Activated naive CD4-positive, alpha-beta T cell treated with anti-CD3 and anti-CD28 coated beads, Interleukin-2, amount 50 U/mL, for 72 hours (primary cell): ENCODE measurements at regions not wholly inside any gene's neighbourhood (a gene's known extent, or its start where the extent isn't known, plus 50 kb on each side); places are given as distances from the start of the nearest gene placed in this dataset.

Experiments
- ATAC-seq, 2 donors: fragments of 150-1000 bp; cut with Tn5 transposase; 2 replicates each; pipeline ENCODE4 v1.10.0; 2021; ENCODE audit warnings: mild to moderate bottlenecking in 2 of 2, moderate library complexity in 2 of 2
- DNase-seq, 2 donors: peaks; one replicate each; pipeline ENCODE4 v3.0.0; 2021 to 2022; ENCODE audit warnings: low spot score in 2 of 2
- H3K27ac Mint-ChIP-seq, 2 donors: one replicate each; pipeline ENCODE4 v1.8.0; 2022; ENCODE audit warnings: mild to moderate bottlenecking in 2 of 2, mixed read lengths in 2 of 2
- H3K36me3 Mint-ChIP-seq, 2 donors: one replicate each; pipeline ENCODE4 v1.8.0; 2022; ENCODE audit warnings: mixed read lengths in 2 of 2
- H3K9me3 Mint-ChIP-seq, 2 donors: one replicate each; pipeline ENCODE4 v1.8.0; 2022; ENCODE audit warnings: mixed read lengths in 2 of 2

DNA sequence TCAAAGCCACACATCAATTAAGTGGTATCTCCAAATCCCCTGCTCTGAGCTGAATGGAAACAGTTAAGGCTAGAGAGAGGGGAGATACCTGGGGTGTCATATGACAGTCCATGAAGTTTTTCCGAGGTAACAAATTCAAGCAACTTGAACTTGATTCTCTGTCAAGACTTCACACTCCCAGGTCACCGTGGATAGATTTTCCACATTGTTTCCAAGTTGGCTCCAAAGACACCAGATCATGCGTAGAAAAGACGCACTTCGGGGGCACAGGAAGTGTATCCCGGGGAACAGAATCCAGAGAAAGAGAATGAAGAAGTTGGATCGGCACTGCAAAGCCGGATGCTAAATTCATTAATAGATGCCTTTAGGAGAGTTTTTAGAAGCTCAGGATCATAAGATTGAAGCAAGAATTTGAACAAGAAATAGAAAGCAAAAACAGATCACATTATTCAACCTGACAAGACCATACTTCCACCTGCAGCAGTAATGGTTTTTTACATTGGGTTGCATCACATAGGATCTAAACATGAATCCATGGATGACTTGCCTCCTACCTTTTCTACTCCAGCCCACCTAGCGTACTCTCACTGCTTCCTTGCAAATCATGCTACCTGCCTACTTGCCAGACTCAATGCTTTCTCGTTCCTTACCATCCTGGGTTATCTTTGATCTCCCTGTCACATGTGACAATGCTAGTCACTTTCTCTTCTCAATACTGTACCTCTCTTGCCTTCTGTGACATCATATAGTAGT, 253.0 kb upstream of the ADAMTS9 start:
- Mint-ChIP-seq H3K27ac (no peak overlapping the region), H3K36me3 (no peaks in the 10 kb centered on the region), H3K9me3 (peaks cover 20 to 23% of the 10 kb centered on the region in 2 donors)
- ATAC-seq: no peak
- no peak for DNase-seq

DNA sequence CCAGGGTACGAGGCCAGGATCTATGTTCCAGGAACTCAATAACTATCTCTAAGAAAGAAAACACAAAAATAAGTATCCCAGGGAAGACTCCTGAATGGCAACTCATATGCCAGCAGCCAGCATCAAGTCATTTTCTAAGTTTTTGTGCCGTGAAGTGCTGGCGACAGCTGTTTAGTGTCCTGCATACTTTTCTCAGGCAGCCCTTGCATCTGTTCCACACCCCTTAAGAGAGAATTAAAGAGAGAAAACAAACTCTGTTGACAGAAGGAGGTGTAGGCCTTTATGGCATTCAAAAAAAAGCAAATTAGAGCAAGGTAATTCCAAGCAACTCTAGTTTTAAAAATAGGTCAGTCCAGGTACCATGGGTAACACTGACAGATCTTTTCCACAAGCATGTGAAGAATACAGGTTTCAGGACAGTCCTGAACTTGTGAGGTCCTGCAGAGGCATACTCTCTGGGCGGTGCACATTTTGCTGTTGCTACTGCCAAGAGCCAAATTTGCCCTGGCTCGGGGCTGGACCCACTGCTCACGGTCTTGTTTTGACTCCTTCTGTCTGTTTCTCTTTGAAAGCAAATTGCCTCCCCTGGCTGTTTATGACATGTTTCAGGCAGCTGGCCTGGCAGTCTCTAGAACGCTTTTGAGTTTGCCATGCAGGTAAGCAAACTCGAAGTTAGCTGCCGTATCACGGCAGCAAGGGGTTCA, 252.1 kb upstream of the ADAMTS9 start:
- Mint-ChIP-seq H3K27ac (no peak overlapping the region), H3K36me3 (no peaks in the 10 kb centered on the region), H3K9me3 (peaks cover 18 to 20% of the 10 kb centered on the region in 2 donors)
- DNase-seq: no peak
- no peak for ATAC-seq

DNA sequence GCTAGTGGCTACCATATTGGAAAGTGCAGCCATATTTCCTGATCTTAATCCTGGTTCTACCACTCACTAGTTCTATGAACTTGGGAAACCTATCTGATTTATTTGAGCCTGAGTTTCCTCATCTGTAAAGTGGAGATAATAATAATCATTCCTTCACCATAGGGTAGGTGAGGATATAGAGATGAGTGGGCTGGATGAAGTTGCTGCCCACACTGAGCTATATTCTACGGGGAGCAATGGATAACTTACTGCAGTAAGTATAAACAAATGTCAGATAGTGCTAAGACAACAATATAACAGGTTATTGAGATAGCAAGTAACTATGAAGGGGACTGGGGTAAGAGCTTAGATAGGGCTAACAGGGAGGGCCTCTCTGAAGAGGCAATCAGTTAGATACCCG, 251.5 kb upstream of the ADAMTS9 start:
- no peaks in the 10 kb centered on the region for H3K36me3 Mint-ChIP-seq

DNA sequence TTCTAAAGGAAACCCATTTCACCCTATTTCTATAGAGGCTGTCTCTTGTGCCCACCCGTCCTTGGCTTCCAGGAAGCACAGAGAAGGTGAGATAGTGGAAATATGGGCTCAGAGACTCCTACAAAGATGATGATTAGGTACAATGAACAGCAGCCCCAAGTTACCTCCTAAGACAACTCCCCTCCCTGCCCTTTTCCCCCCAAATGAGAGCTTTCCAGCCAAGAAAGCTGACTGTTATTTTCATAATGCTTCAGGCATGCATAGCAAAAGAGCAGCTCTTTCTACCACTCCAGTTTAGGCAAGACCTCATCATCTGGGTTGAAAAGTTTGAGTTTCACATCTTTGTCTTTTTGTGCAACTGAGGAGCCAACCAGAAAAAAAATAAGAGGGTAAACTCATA, 248.8 kb upstream of the ADAMTS9 start:
- no peak for DNase-seq
- ATAC-seq: no peak
- Mint-ChIP-seq H3K27ac (no peak overlapping the region), H3K36me3 (no peaks in the 10 kb centered on the region), H3K9me3 (peaks cover 30 to 35% of the 10 kb centered on the region in 2 donors)

More for the DNA sequence above, 251.5 kb upstream of the ADAMTS9 start:
- Mint-ChIP-seq H3K9me3 (peaks cover 24 to 26% of the 10 kb centered on the region in 2 donors), H3K27ac (no peak overlapping the region)
- no peak for DNase-seq
- no peak for ATAC-seq

DNA sequence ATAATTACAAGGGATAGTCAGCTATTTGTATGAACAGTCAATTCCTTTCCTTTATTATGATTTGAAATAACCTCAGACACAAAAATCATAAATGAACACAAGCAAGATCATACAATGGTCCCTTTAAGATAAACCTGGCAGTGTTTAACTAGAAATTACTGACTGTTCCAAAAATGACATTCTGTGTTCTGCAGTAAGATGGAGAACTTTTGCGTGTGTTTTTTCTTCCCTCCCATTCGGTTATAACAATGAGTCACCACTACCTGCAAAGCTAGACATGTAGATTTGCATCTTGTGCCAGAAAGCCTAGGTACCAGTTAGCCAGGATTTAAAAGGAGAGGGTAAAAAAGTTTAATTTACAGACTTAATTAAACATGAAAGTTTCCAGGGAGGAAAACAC, 248.2 kb upstream of the ADAMTS9 start:
- Mint-ChIP-seq H3K36me3 (no peaks in the 10 kb centered on the region), H3K27ac (no peak overlapping the region), H3K9me3 (peaks cover 25 to 33% of the 10 kb centered on the region in 2 donors)
- DNase-seq: no peak
- no peak for ATAC-seq

DNA sequence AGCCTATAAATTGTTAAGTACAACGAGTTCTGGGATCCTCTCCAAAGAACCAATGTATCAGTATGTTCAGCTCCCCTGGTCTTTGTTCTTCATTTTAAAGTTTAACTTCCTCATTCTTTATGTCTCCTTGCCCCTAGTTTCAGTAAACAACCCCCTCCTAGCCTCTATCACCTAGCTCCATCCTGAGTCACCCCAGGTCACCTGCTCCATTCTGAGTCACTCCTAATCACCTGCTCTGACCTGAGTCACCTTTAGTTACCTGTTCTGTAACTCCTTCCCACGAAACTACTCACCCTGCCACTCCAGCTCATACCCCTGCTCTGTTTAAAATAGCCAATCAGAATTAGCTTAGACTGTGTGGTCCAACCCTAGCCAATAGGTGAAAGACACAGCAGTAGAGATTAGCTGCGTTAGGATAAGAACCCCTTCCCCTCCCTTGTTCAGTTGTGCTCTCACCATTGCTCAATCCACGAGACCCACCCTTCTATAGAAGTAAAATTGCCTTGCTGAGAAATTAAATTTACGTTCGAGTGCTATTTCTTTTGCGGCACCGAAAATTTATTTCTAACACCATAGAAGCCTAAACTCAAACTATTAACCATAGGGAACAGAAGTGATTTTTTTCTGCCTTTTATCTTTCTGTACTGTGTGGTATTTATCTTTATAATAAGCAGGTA, 245.0 kb upstream of the ADAMTS9 start:
- Mint-ChIP-seq H3K9me3 (peaks cover 17 to 24% of the 10 kb centered on the region in 2 donors), H3K36me3 (no peaks in the 10 kb centered on the region), H3K27ac (no peak overlapping the region)
- DNase-seq (no peak), ATAC-seq (no peak)

DNA sequence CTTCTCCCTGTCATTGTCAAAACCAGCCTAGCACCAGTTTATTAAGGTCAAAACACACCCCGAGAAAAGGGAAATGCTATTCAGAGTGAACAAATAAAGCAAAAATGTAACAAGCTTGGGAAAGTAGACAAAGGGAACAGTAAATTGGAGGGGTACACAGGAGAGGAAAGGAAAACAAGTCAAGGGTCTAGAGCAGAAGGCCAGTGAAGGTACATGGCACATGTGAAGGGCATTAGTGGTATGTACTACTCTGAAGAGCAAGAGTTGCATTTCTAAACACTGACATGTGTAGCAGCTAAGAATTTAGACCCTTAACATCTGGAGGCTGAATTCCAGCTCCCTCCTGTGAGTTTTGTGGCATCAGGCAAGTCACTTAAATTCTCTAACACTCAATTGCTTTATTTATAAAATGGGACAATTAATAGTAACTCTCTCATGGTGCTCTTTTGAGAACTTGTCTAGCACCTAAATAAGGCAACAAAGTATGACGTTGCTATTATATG, 244.3 kb upstream of the ADAMTS9 start:
- Mint-ChIP-seq H3K36me3 (no peaks in the 10 kb centered on the region), H3K9me3 (peaks cover 17 to 24% of the 10 kb centered on the region in 2 donors), H3K27ac (no peak overlapping the region)
- no peak for ATAC-seq
- no peak for DNase-seq

DNA sequence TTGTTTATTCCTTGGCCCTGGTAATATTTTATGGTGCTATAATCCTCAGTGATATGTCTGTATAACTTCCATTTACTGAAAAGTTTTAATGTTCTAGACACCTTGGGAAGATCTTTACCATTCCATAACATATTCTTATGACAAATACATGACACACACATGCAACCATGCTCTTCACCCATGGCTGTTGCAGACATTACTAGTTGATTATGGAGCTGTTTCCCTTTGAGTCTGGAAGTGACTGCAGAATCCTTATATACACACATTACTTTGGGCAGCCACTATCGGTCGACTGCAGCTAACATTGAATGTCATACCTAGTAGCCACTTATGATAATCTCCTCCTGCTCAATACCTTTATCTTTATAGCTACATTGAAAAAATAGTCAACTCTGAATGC, 243.1 kb upstream of the ADAMTS9 start:
- no peak for DNase-seq
- H3K27ac Mint-ChIP-seq: no peak overlapping the region
- peaks cover 20 to 27% of the 10 kb centered on the region in 2 donors for H3K9me3 Mint-ChIP-seq
- no peaks in the 10 kb centered on the region for H3K36me3 Mint-ChIP-seq
- ATAC-seq: no peak

DNA sequence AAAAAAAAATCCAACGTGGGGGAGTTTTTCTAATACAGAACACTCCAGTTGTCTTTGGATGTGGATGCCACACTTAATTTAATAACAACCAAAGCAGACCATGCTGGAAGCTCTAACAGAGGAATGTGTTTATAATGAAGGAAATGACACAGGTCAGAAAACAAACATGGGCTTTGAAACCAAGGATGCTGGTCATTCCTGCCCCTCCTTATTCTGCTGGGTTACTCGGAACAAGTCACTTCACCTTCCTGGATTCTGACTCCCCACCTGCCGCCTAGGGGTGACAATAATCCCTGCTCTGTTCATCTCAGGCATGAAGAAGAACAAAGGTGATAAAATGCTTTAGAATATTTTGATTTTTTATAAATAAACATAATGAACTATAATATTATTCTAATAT, 240.9 kb upstream of the ADAMTS9 start:
- no peaks in the 10 kb centered on the region for H3K36me3 Mint-ChIP-seq
- H3K9me3 Mint-ChIP-seq: peaks cover 26 to 28% of the 10 kb centered on the region in 2 donors
- no peak overlapping the region for H3K27ac Mint-ChIP-seq
- DNase-seq (no peak), ATAC-seq (no peak)

DNA sequence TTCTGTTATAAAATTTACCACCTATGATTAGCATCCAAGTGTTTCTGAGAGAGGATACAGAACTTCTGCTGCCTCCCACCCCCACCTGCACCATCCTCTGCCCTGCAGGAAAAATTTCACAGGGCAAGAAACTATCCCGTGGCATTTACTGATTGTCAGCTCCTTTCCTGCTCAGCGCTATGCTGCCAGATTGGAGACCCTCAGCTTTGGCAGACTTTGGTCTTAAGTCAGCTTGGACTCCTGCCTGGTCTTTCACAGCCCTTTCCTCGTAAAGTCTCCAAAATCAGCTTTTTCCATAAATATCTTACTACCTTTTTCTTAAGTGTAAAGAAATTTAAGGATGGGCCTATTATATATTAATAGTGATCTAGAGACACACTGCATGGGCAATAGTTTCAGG, 239.9 kb upstream of the ADAMTS9 start:
- Mint-ChIP-seq H3K9me3 (peaks cover 19 to 20% of the 10 kb centered on the region in 2 donors), H3K36me3 (no peaks in the 10 kb centered on the region), H3K27ac (no peak overlapping the region)
- DNase-seq (no peak), ATAC-seq (no peak)

DNA sequence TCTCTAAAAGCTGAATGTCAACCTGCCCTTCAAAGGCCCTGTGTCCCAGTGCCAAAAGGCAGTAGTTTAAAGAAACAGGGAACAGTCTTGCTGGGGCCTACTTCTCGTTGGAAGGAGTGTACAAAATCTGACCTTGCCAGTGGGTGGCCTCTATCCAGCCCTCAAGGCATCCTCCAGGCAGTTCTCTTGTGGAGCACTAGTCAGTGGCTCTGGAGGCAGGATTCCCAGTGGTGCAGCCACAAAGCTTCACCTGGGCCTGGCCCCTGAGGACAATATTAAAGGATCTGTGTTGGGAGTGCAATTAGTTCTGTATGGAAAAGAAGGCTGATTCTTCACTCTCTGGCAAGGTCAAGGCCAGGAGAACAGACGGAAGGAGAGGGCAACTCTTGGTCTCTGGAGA, 237.8 kb upstream of the ADAMTS9 start:
- no peak overlapping the region for H3K27ac Mint-ChIP-seq
- ATAC-seq: no peak
- no peak for DNase-seq
- H3K36me3 Mint-ChIP-seq: no peaks in the 10 kb centered on the region
- H3K9me3 Mint-ChIP-seq: peaks cover 9 to 18% of the 10 kb centered on the region in 2 donors

DNA sequence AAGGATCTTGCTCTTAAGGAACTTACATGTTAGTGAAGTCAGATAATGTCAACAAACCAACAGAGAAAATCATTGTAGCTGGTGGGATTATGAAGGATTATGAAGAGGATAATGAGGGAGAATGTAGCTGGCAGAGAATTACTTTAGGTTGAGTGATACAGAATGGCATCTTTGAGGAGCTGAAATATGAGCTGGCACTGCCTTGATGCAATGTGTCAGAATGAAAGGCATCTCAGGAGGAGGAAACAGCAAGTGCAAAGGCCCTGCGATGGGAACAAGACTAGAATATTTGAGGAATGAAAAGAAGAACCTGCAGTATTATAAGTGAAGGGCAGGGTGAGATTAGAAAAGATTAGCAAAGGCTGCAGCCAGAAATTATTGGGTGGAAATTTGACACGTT, 237.2 kb upstream of the ADAMTS9 start:
- Mint-ChIP-seq H3K9me3 (peaks cover 9 to 20% of the 10 kb centered on the region in 2 donors), H3K36me3 (no peaks in the 10 kb centered on the region), H3K27ac (no peak overlapping the region)
- DNase-seq: no peak
- ATAC-seq: no peak

DNA sequence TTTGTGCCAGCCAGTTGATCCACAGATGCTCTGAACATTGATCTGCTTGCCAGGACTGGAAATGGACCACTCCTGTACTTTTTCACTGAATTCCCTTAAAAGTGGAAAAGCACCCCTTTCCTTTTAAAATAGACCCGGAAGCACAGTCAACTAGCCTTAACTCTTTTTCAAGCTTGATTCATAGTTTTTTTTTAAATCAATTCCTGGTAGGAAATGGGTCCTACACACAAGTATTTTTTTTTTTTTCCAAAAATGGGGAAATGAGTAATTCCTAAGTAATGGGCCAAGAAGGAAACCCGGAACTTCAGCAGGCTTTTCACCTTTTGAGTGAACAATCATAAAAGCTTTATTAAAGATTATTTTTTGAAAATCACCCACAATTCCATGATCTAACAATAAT, 234.4 kb upstream of the ADAMTS9 start:
- Mint-ChIP-seq H3K9me3 (peaks cover 9 to 20% of the 10 kb centered on the region in 2 donors), H3K27ac (no peak overlapping the region), H3K36me3 (no peaks in the 10 kb centered on the region)
- ATAC-seq (no peak), DNase-seq (no peak)

DNA sequence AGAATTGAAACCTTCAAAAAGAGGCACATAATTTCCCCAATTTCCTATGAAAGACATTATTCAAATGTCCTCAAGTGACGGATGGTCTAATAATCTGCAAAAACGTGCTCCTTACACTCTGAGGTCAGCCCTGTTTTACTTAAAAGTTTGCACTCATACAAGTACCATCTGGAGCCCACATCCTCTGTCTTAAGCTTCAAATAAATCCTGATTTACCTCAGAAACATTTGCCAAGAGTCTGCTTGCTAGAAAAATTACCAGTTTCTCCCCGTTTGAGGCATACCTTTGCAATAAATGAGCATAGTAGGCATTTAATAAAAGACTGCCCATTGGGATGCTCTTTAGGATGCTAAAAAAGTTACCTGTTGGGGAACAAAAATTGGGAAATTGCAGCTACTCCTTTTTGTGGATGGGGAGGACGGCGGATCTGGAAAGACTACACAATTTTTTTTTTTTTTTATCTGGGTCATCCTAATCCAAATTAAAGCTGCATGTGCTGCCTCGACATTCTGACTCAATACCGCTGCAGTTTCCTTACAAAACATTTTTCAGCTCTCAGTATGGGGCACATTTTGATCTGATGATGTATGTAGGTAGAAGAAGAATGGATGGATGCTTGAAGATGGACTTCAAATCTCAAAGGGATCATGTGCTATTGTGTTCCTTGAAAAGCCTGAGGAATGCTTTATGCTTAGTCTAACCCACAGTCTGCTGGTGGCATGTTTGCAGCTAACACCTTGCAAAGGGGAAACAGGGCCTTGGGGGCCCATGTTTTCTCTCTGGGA, 233.7 kb upstream of the ADAMTS9 start:
- no peaks in the 10 kb centered on the region for H3K36me3 Mint-ChIP-seq
- ATAC-seq: no peak

DNA sequence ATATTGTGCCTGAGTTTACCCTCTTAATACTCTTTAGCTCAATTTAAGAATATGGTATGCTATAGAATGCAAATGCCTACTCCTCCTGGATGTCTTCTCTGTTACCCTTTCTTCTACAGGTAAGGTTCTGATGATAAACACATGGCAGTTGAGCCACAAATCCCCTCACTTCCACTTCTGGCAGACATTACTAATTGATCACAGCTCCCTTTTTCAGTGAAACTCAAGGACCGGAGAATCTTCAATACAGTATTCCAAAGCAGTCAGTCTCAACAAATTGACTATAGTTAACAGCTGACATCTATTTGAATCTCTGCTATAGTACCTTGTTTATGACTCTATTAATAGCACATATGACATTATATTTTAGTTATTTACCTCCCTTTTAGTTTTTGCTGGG, 232.1 kb upstream of the ADAMTS9 start:
- H3K36me3 Mint-ChIP-seq: no peaks in the 10 kb centered on the region
- H3K9me3 Mint-ChIP-seq: peaks cover 7 to 12% of the 10 kb centered on the region in 2 donors
- H3K27ac Mint-ChIP-seq: no peak overlapping the region
- ATAC-seq: no peak
- DNase-seq: no peak

More for the DNA sequence above, 233.7 kb upstream of the ADAMTS9 start:
- Mint-ChIP-seq H3K27ac (no peak overlapping the region), H3K9me3 (peaks cover 9 to 20% of the 10 kb centered on the region in 2 donors)
- DNase-seq: no peak

DNA sequence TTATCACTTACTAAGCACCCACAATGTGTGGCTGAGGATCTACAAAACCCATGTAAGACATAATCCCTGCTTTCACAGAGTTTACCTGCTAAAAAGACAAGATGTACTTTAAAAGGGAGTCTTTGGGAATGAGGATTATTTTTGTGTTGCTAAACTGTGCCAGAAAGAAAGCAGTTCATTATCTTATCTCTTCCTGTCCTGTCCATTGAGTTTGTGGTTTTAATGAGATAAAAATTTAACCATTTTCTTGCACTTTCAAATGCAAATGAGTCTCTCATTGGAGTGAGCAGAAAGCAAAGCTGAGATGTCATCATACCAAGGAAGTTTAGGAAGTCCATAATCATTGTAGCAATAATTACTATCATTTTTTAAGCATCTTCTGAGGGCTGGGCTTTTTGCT, 231.2 kb upstream of the ADAMTS9 start:
- H3K36me3 Mint-ChIP-seq: no peaks in the 10 kb centered on the region
- DNase-seq (no peak), ATAC-seq (no peak)
- H3K9me3 Mint-ChIP-seq: peaks cover 11 to 14% of the 10 kb centered on the region in 2 donors
- no peak overlapping the region for H3K27ac Mint-ChIP-seq
